HepG2 (cell line): ENCODE measurements at regions not wholly inside any gene's neighbourhood (a gene's known extent, or its start where the extent isn't known, plus 50 kb on each side); places are given as distances from the start of the nearest gene placed in this dataset.

ENCODE experiments used
- ATAC-seq: fragments of 200-7000 bp; cut with Tn5 transposase; 3 replicates; pipeline ENCODE4 v1.9.1; 2020; ENCODE audit warnings: mild to moderate bottlenecking, moderate library complexity
- BruUV-seq: library from RNA; stranded (reverse); fragments of 400-500 nt; replicated peaks from 2 replicates; lab custom pipeline; 2021; lab: Mats Ljungman, UMichigan
- CTCF ChIA-PET: fragments of 300-600 bp; formaldehyde crosslinking; extraction: SDS; loops from one replicate; lab custom pipeline; 2021; ENCODE audit warnings: low total read pairs, inconsistent platforms, low intra/inter-chr PET ratio; lab: Yijun Ruan, JAX
- POLR2A ChIA-PET: fragments of 350-600 bp; sonication (Branson Sonifier 250); formaldehyde crosslinking; loops from one replicate; lab custom pipeline; 2020; ENCODE audit warnings: antibody characterized with exemption, inconsistent platforms; lab: Yijun Ruan, JAX
- DNase-seq: peaks from one replicate; pipeline ENCODE4 v3.0.0-alpha.2; 2015; ENCODE audit warnings: low spot score
- FAIRE-seq: peaks from 3 replicates; lab custom pipeline; 2011; peaks lifted over from hg19 to GRCh38; lab: Jason Lieb, UNC
- H2AFZ ChIP-seq: one replicate; pipeline ENCODE4 v1.6.1; 2011; ENCODE audit warnings: low read length, inconsistent platforms
- H3K27ac ChIP-seq: fragments of 300-600 bp; 3 replicates; pipeline ENCODE4 v1.8.0; 2011; ENCODE audit warnings: mixed run types, mild to moderate bottlenecking, mixed read lengths, low read length, inconsistent platforms; ENCODE audit not compliant: insufficient read depth; ENCODE audit errors: extremely low read length
- H3K27me3 ChIP-seq, 2 experiments: fragments of 200-600 bp in 1 of 2; 2 replicates in 1 of 2; 3 replicates in 1 of 2; pipeline versions ENCODE4 v1.6.0 to v1.8.0; 2011; ENCODE audit warnings: low read length in 2 of 2, mild to moderate bottlenecking in 2 of 2, moderate library complexity in 2 of 2, inconsistent platforms in 1 of 2; ENCODE audit not compliant: insufficient read depth in 2 of 2, control insufficient read depth in 1 of 2
- H3K36me3 ChIP-seq, 2 experiments: fragments of 200-600 bp in 1 of 2; replicated peaks in 1 of 2; 2 replicates in 1 of 2; 3 replicates in 1 of 2; pipeline versions ENCODE4 v1.5.1 to v1.8.0; 2011; ENCODE audit warnings: low read length in 2 of 2, inconsistent platforms in 1 of 2; ENCODE audit not compliant: insufficient read depth in 2 of 2, control insufficient read depth in 1 of 2
- H3K4me1 ChIP-seq: 2 replicates; pipeline ENCODE4 v1.5.1; 2012; ENCODE audit warnings: low read length, inconsistent platforms; ENCODE audit not compliant: insufficient read depth
- H3K4me2 ChIP-seq: 2 replicates; pipeline ENCODE4 v1.6.0; 2011; ENCODE audit warnings: low read depth, low read length, inconsistent platforms
- H3K4me3 ChIP-seq, 3 experiments: fragments of 200-600 bp in 1 of 3; sonication (generic), shearing (Covaris generic) in 1 of 3; replicated peaks in 1 of 3; 2 replicates each; pipeline ENCODE4 v1.5.1; 2011 to 2016; ENCODE audit warnings: low read length in 3 of 3, inconsistent platforms in 2 of 3, low read depth in 2 of 3, mild to moderate bottlenecking in 2 of 3, control low read depth in 1 of 3, mixed read lengths in 1 of 3; ENCODE audit not compliant: insufficient read depth in 1 of 3
- H3K79me2 ChIP-seq: one replicate; pipeline ENCODE4 v1.6.1; 2011; ENCODE audit warnings: low read length, inconsistent platforms; ENCODE audit not compliant: insufficient read depth
- H3K9ac ChIP-seq: 2 replicates; pipeline ENCODE4 v1.6.0; 2011; ENCODE audit warnings: mild to moderate bottlenecking, low read depth, low read length, inconsistent platforms; ENCODE audit not compliant: insufficient read depth
- H3K9me3 ChIP-seq: 2 replicates; pipeline ENCODE4 v1.5.1; 2012; ENCODE audit warnings: mild to moderate bottlenecking, low read length
- H4K20me1 ChIP-seq: 2 replicates; pipeline ENCODE4 v1.6.0; 2011; ENCODE audit warnings: inconsistent platforms, mild to moderate bottlenecking, low read length, moderate library complexity; ENCODE audit not compliant: insufficient read depth
- FOXK2 ChIP-seq: fragments of 450-650 bp; IDR thresholded peaks from 2 replicates; pipeline ENCODE4 v1.6.1; 2016
- IRF2 ChIP-seq: IDR thresholded peaks from 2 replicates; pipeline ENCODE4 v1.6.1; 2018; ENCODE audit warnings: missing genetic modification reagents, missing compliant biosample characterization
- MEIS1 ChIP-seq: sonication (generic); formaldehyde crosslinking; IDR thresholded peaks from 2 replicates; pipeline ENCODE4 v1.9.0; 2021; ENCODE audit warnings: mild to moderate bottlenecking, missing genetic modification reagents, moderate library complexity, borderline replicate concordance
- NFE2 ChIP-seq: sonication (generic); formaldehyde crosslinking; IDR thresholded peaks from 2 replicates; pipeline ENCODE4 v1.4.0; 2020; ENCODE audit warnings: missing genetic modification reagents
- NPAS2 ChIP-seq: sonication (generic); formaldehyde crosslinking; IDR thresholded peaks from 2 replicates; pipeline ENCODE4 v1.8.0; 2022; ENCODE audit warnings: mild to moderate bottlenecking, missing genetic modification reagents, borderline replicate concordance
- ONECUT2 ChIP-seq: sonication (generic); formaldehyde crosslinking; IDR thresholded peaks from 2 replicates; pipeline ENCODE4 v1.4.0; 2020; ENCODE audit warnings: missing genetic modification reagents
- PBX3 ChIP-seq: sonication (generic); formaldehyde crosslinking; IDR thresholded peaks from 2 replicates; pipeline ENCODE4 v1.8.1; 2023; ENCODE audit warnings: missing genetic modification reagents, inconsistent platforms, borderline replicate concordance
- PRDM10 ChIP-seq: sonication (generic); formaldehyde crosslinking; IDR thresholded peaks from 2 replicates; pipeline ENCODE4 v1.4.0; 2020; ENCODE audit warnings: low read depth, missing genetic modification reagents
- SMC3 ChIP-seq: IDR thresholded peaks from 2 replicates; pipeline ENCODE4 v1.6.1; 2011; ENCODE audit warnings: low read length, improper control_type of control experiment
- ZNF230 ChIP-seq: sonication (generic); formaldehyde crosslinking; IDR thresholded peaks from 2 replicates; pipeline ENCODE4 v1.4.0; 2020; ENCODE audit warnings: mild to moderate bottlenecking, missing genetic modification reagents
- ZNF414 ChIP-seq: sonication (generic); formaldehyde crosslinking; IDR thresholded peaks from 2 replicates; pipeline ENCODE4 v1.5.0; 2020; ENCODE audit warnings: missing genetic modification reagents
- ZNF549 ChIP-seq: sonication (generic); formaldehyde crosslinking; IDR thresholded peaks from 2 replicates; pipeline ENCODE4 v1.5.0; 2020; ENCODE audit warnings: missing genetic modification reagents
- ZNF577 ChIP-seq: sonication (generic); formaldehyde crosslinking; IDR thresholded peaks from 2 replicates; pipeline ENCODE4 v1.4.0; 2020; ENCODE audit warnings: mild to moderate bottlenecking, low read depth, missing genetic modification reagents, borderline replicate concordance
- WGBS: methylation state at CpG from one replicate; pipeline ENCODE4 v1.1.6; 2017; ENCODE audit warnings: low lambda C conversion rate; 5-methylcytosine and 5-hydroxymethylcytosine counted together
- in situ Hi-C: cut with HindIII; loops from 2 replicates; pipeline ENCODE4 v1.10.0; 2017; ENCODE audit warnings: low pct_unique_long_range_greater_than_20kb; ENCODE audit not compliant: extremely low pct_ligation_motif_present
- intact Hi-C: fragments of 100-400 bp; cut with micrococcal nuclease; formaldehyde crosslinking; loops from one replicate; pipeline ENCODE4 v1.10.0; 2022; ENCODE audit not compliant: unreplicated experiment

- Histone ChIP-seq H3K4me2 (no peak overlapping the region), H2AFZ (no peak overlapping the region), H4K20me1 (no peaks in the 10 kb centered on the region), H3K79me2 (no peaks in the 10 kb centered on the region), H3K9me3 (peaks cover 20% of the 10 kb centered on the region), H3K4me1 (no peaks in the 10 kb centered on the region), H3K36me3 (no peaks in the 10 kb centered on the region), H3K27ac (no peak overlapping the region), H3K27me3 (no peaks in the 10 kb centered on the region), H3K9ac (no peak overlapping the region), H3K4me3 (no peak overlapping the region)
- BruUV-seq: no TSS peak
- FAIRE-seq (no peak), ATAC-seq (no peak), DNase-seq (no peak)
- POLR2A ChIA-PET: no interaction called here
- in situ Hi-C loops (no loop called here), intact Hi-C loops (no loop called here)
- 2% methylated on average over 7 of the region's 7 CpGs for WGBS
- CTCF ChIA-PET: no interaction called here
- TF ChIP-seq IRF2 (CRISPR knock-in tag) (no peak), SMC3 (no peak)
Measured at GRCh38 chr14:82805892-82806825, 1272.5 kb upstream of the SEL1L start.

GRCh38 chr14:82811246-82811645 lies 1277.6 kb upstream of the SEL1L start:
- POLR2A ChIA-PET: no interaction called here
- H3K9ac ChIP-seq: no peak overlapping the region
- TF ChIP-seq MEIS1 (CRISPR knock-in tag): no peak
- TF ChIP-seq PRDM10: no peak
- TF ChIP-seq FOXK2: no peak
- no peak for TF ChIP-seq ZNF549 (CRISPR knock-in tag)
- TF ChIP-seq ZNF577 (CRISPR knock-in tag): no peak
- no peak for TF ChIP-seq ZNF230
- TF ChIP-seq PBX3 (CRISPR knock-in tag): no peak
- TF ChIP-seq NFE2 (CRISPR knock-in tag): no peak
- no peak for TF ChIP-seq ZNF414 (CRISPR knock-in tag)
- TF ChIP-seq ONECUT2 (CRISPR knock-in tag): no peak
- no peak for TF ChIP-seq NPAS2 (CRISPR knock-in tag)

More at GRCh38 chr14:82811246-82811645, 1277.6 kb upstream of the SEL1L start:
- in situ Hi-C loops: no loop called here
- ATAC-seq (no peak), FAIRE-seq (no peak), DNase-seq (no peak)
- H3K27ac ChIP-seq: no peak overlapping the region
- H3K79me2 ChIP-seq: no peaks in the 10 kb centered on the region
- no peak overlapping the region for H3K4me3 ChIP-seq
- no peak overlapping the region for H3K4me2 ChIP-seq
- intact Hi-C loops: no loop called here
- no peaks in the 10 kb centered on the region for H3K4me1 ChIP-seq
- H4K20me1 ChIP-seq: no peaks in the 10 kb centered on the region
- BruUV-seq: no TSS peak
- H2AFZ ChIP-seq: no peak overlapping the region
- CTCF ChIA-PET: no interaction called here
- no peaks in the 10 kb centered on the region for H3K36me3 ChIP-seq
- WGBS: 69% methylated on average over 2 of the region's 2 CpGs
- no peaks in the 10 kb centered on the region for H3K27me3 ChIP-seq
- H3K9me3 ChIP-seq: peaks cover 6% of the 10 kb centered on the region
